Esophagus squamous epithelium (tissue), 5 donors: ENCODE measurements at regions not wholly inside any gene's neighbourhood (a gene's known extent, or its start where the extent isn't known, plus 50 kb on each side); places are given as distances from the start of the nearest gene placed in this dataset.

Source experiments
- DNase-seq: peaks from one replicate; lab custom pipeline; 2025; lab: John Stamatoyannopoulos, UW
- H3K27ac ChIP-seq, 4 donors: fragments of 200-600 bp; sonication (generic); one replicate each; pipeline ENCODE4 v1.5.1; 2016 to 2019; ENCODE audit warnings: mild to moderate bottlenecking in 1 of 4
- H3K27me3 ChIP-seq, 4 donors: fragments of 200-600 bp; sonication (generic); 1 replicate in 3 of 4; 2 replicates in 1 of 4; pipeline versions ENCODE4 v1.5.1 to v1.6.0; 2017 to 2021; ENCODE audit warnings: antibody characterized with exemption in 1 of 4
- H3K36me3 ChIP-seq, 3 donors: fragments of 200-600 bp; sonication (generic); one replicate each; pipeline ENCODE4 v1.5.1; 2016 to 2019
- H3K4me1 ChIP-seq, 3 donors: fragments of 200-600 bp; sonication (generic); one replicate each; pipeline ENCODE4 v1.5.1; 2017 to 2019
- H3K4me3 ChIP-seq, 4 donors: fragments of 200-600 bp; sonication (generic); 1 replicate in 3 of 4; 2 replicates in 1 of 4; pipeline ENCODE4 v1.5.1; 2016 to 2019; ENCODE audit warnings: mild to moderate bottlenecking in 2 of 4, moderate library complexity in 1 of 4
- H3K9me3 ChIP-seq, 3 donors: fragments of 200-600 bp; sonication (generic); one replicate each; pipeline ENCODE4 v1.5.1; 2016 to 2019
- CTCF ChIP-seq, 6 experiments: fragments of 450-650 bp in 4 of 6; fragments of 200-600 bp in 2 of 6; sonication (generic) in 2 of 6; IDR thresholded peaks; one replicate each; pipeline ENCODE4 v1.5.1; 2016 to 2019; ENCODE audit warnings: antibody characterized with exemption in 6 of 6, mild to moderate bottlenecking in 4 of 6, moderate library complexity in 4 of 6
- POLR2A ChIP-seq, 4 donors: fragments of 450-650 bp; IDR thresholded peaks; one replicate each; pipeline ENCODE4 v1.6.1; 2017; ENCODE audit warnings: antibody characterized with exemption in 4 of 4, mild to moderate bottlenecking in 4 of 4, moderate library complexity in 3 of 4
- WGBS, 2 donors: methylation state at CpG; one replicate each; pipeline ENCODE4 v1.1.5; 2018; 5-methylcytosine and 5-hydroxymethylcytosine counted together
- intact Hi-C: fragments of 100-400 bp; cut with DNase I; formaldehyde crosslinking; loops from one replicate; pipeline ENCODE4 v1.15.0; 2022
- donor health status: DM: yes; HTN: yes; CAD: no.

- H3K27me3 ChIP-seq, result no peaks in the 10 kb centered on the region
- H3K4me1 ChIP-seq, result no peaks in the 10 kb centered on the region
- no peak overlapping the region for H3K27ac ChIP-seq
- H3K9me3 ChIP-seq, result no peaks in the 10 kb centered on the region
- DNase-seq, result no peak
- intact Hi-C loops, result loop anchor here (5.0 kb wide), 2 partner anchors 284 to 309 kb away; no protein-coding TSS in a partner anchor
- no peak for TF ChIP-seq POLR2A (IDR thresholded peaks at IDR 0.05)
- 83 to 85% methylated on average over 2 of the region's 2 CpGs for WGBS, 2 donors
- no peak overlapping the region for H3K4me3 ChIP-seq
- H3K36me3 ChIP-seq, result no peaks in the 10 kb centered on the region
These were observed 120.5 kb downstream of the FAM124B start for GRCh38 chr2:224281374-224281773.

GRCh38 chr2:224278531-224278930, 123.4 kb downstream of the FAM124B start:
- DNase-seq, result no peak
- no peaks in the 10 kb centered on the region for H3K9me3 ChIP-seq
- H3K36me3 ChIP-seq, result no peaks in the 10 kb centered on the region
- H3K27ac ChIP-seq, result no peak overlapping the region
- H3K4me1 ChIP-seq, result no peaks in the 10 kb centered on the region
- 38 to 44% methylated on average over 3 of the region's 3 CpGs for WGBS, 2 donors
- no peaks in the 10 kb centered on the region for H3K27me3 ChIP-seq
- TF ChIP-seq POLR2A (IDR thresholded peaks at IDR 0.05) (no peak), CTCF (IDR thresholded peaks at IDR 0.05) (no peak)
- intact Hi-C loops, result no loop called here
- H3K4me3 ChIP-seq, result no peak overlapping the region

GRCh38 chr2:224276251-224276650, 125.7 kb downstream of the FAM124B start:
- intact Hi-C loops, result no loop called here
- TF ChIP-seq POLR2A (IDR thresholded peaks at IDR 0.05) (no peak), CTCF (IDR thresholded peaks at IDR 0.05) (no peak)
- Histone ChIP-seq H3K9me3 (no peaks in the 10 kb centered on the region), H3K4me1 (no peaks in the 10 kb centered on the region), H3K27ac (no peak overlapping the region), H3K36me3 (no peaks in the 10 kb centered on the region), H3K27me3 (no peaks in the 10 kb centered on the region), H3K4me3 (no peak overlapping the region)
- DNase-seq, result no peak

GRCh38 chr2:224272237-224272910, 129.5 kb downstream of the FAM124B start:
- 70 to 80% methylated on average over 5 to 6 of the region's 6 CpGs for WGBS, 2 donors
- TF ChIP-seq CTCF (IDR thresholded peaks at IDR 0.05) (no peak), POLR2A (IDR thresholded peaks at IDR 0.05) (no peak)
- no peaks in the 10 kb centered on the region for H3K27me3 ChIP-seq
- no peak for DNase-seq
- intact Hi-C loops, result no loop called here
- H3K27ac ChIP-seq, result no peak overlapping the region
- no peak overlapping the region for H3K4me3 ChIP-seq
- no peaks in the 10 kb centered on the region for H3K36me3 ChIP-seq
- H3K4me1 ChIP-seq, result peaks cover 0 to 14% (median 0%) of the 10 kb centered on the region in 3 donors
- H3K9me3 ChIP-seq, result no peaks in the 10 kb centered on the region

- Histone ChIP-seq H3K27me3 (no peaks in the 10 kb centered on the region), H3K4me1 (peaks cover 0 to 14% (median 0%) of the 10 kb centered on the region in 3 donors), H3K4me3 (no peak overlapping the region), H3K36me3 (no peaks in the 10 kb centered on the region), H3K9me3 (no peaks in the 10 kb centered on the region), H3K27ac (no peak overlapping the region)
- intact Hi-C loops, result no loop called here
- TF ChIP-seq CTCF (IDR thresholded peaks at IDR 0.05) (no peak), POLR2A (IDR thresholded peaks at IDR 0.05) (no peak)
- no peak for DNase-seq
- WGBS, 2 donors, result 28 to 53% methylated on average over 1 of the region's 1 CpG
These were observed 130.2 kb downstream of the FAM124B start for GRCh38 chr2:224271617-224272236.
